Keratinocyte (primary cell): ENCODE measurements at regions not wholly inside any gene's neighbourhood (a gene's known extent, or its start where the extent isn't known, plus 50 kb on each side); places are given as distances from the start of the nearest gene placed in this dataset.

Experiments used
- DNase-seq: peaks from one replicate; pipeline ENCODE4 v3.0.0-alpha.2; 2011; ENCODE audit warnings: low read depth, missing footprints, low spot score
- FAIRE-seq: peaks from 2 replicates; lab custom pipeline; 2011; peaks lifted over from hg19 to GRCh38; lab: Jason Lieb, UNC
- H2AFZ ChIP-seq: 2 replicates; pipeline ENCODE4 v1.6.0; 2012; ENCODE audit warnings: low read length, control low read depth, inconsistent platforms; ENCODE audit not compliant: control insufficient read depth
- H3K27ac ChIP-seq: 2 replicates; pipeline ENCODE4 v1.5.1; 2011; ENCODE audit warnings: low read length; ENCODE audit not compliant: control insufficient read depth, insufficient read depth
- H3K27me3 ChIP-seq: 3 replicates; pipeline ENCODE4 v1.6.0; 2011; ENCODE audit warnings: low read length; ENCODE audit not compliant: control insufficient read depth, insufficient read depth; ENCODE audit errors: extremely low read depth
- H3K36me3 ChIP-seq, 2 experiments: 2 replicates in 1 of 2; 3 replicates in 1 of 2; pipeline ENCODE4 v1.5.1; 2011; ENCODE audit warnings: low read length in 2 of 2, mild to moderate bottlenecking in 1 of 2; ENCODE audit not compliant: control insufficient read depth in 2 of 2, insufficient read depth in 2 of 2; ENCODE audit errors: extremely low read depth in 1 of 2
- H3K4me1 ChIP-seq: 3 replicates; pipeline ENCODE4 v1.5.1; 2011; ENCODE audit warnings: low read length; ENCODE audit not compliant: control insufficient read depth, insufficient read depth; ENCODE audit errors: extremely low read depth
- H3K4me2 ChIP-seq: 3 replicates; pipeline ENCODE4 v1.6.0; 2011; ENCODE audit warnings: low read depth, low read length; ENCODE audit not compliant: control insufficient read depth, insufficient read depth; ENCODE audit errors: extremely low read depth
- H3K4me3 ChIP-seq, 3 experiments: fragments of 200-600 bp in 1 of 3; sonication (generic) in 1 of 3; 2 replicates in 2 of 3; 3 replicates in 1 of 3; pipeline ENCODE4 v1.5.1; 2011 to 2016; ENCODE audit warnings: low read length in 3 of 3, mild to moderate bottlenecking in 3 of 3, control low read depth in 2 of 3, inconsistent platforms in 1 of 3, low read depth in 1 of 3, mixed read lengths in 1 of 3, mixed run types in 1 of 3, moderate library complexity in 1 of 3; ENCODE audit not compliant: control insufficient read depth in 2 of 3, insufficient read depth in 2 of 3; ENCODE audit errors: extremely low read depth in 1 of 3
- H3K79me2 ChIP-seq: 2 replicates; pipeline ENCODE4 v1.6.0; 2012; ENCODE audit warnings: low read length; ENCODE audit not compliant: control insufficient read depth, insufficient read depth
- H3K9ac ChIP-seq: 3 replicates; pipeline ENCODE4 v1.6.0; 2011; ENCODE audit warnings: low read length; ENCODE audit not compliant: control insufficient read depth, insufficient read depth; ENCODE audit errors: extremely low read depth
- H3K9me1 ChIP-seq: 3 replicates; pipeline ENCODE4 v1.6.0; 2011; ENCODE audit warnings: low read length; ENCODE audit not compliant: control insufficient read depth, insufficient read depth; ENCODE audit errors: extremely low read depth
- H3K9me3 ChIP-seq: 2 replicates; pipeline ENCODE4 v1.5.1; 2012; ENCODE audit warnings: low read depth, low read length; ENCODE audit not compliant: control insufficient read depth
- H4K20me1 ChIP-seq: 3 replicates; pipeline ENCODE4 v1.6.0; 2011; ENCODE audit warnings: low read length; ENCODE audit not compliant: control insufficient read depth, insufficient read depth; ENCODE audit errors: extremely low read depth
- CTCF ChIP-seq, 3 experiments: IDR thresholded peaks in 1 of 3; conservative IDR thresholded peaks in 1 of 3; optimal IDR thresholded peaks in 1 of 3; 2 replicates in 2 of 3; 3 replicates in 1 of 3; pipeline versions ENCODE3 to v1.5.1; 2011; ENCODE audit warnings: low read length in 3 of 3, mild to moderate bottlenecking in 3 of 3, moderate library complexity in 2 of 3, control low read depth in 1 of 3, inconsistent platforms in 1 of 3; ENCODE audit not compliant: insufficient read depth in 2 of 3; ENCODE audit errors: extremely low read depth in 1 of 3
- EZH2 ChIP-seq: IDR thresholded peaks from one replicate; pipeline ENCODE4 v1.6.1; 2012; ENCODE audit warnings: inconsistent platforms, mild to moderate bottlenecking, low read length, moderate library complexity
- dilution Hi-C: fragments of 300-500 bp; cut with MboI; formaldehyde crosslinking; loops from one replicate; pipeline ENCODE4 v1.7.0; 2020; ENCODE audit warnings: low sequenced_read_pairs; ENCODE audit not compliant: extremely low pct_ligation_motif_present

GRCh38 chr5:130541617-130542221 lies 623.3 kb downstream of the HINT1 start:
- H3K27ac ChIP-seq = peak overlapping the region; percentile 21
- H3K9me1 ChIP-seq = no peaks in the 10 kb centered on the region
- no peaks in the 10 kb centered on the region for H3K79me2 ChIP-seq
- H3K27me3 ChIP-seq = no peaks in the 10 kb centered on the region
- H3K4me2 ChIP-seq = peak overlapping the region; percentile 17
- no peak overlapping the region for H3K9ac ChIP-seq
- no peak for DNase-seq
- TF ChIP-seq CTCF (optimal IDR thresholded peaks at IDR 0.05 in 1 of 3, IDR thresholded peaks at IDR 0.05 in 1 of 3, conservative IDR thresholded peaks at IDR 0.05 in 1 of 3; ENCODE audit: extremely low read depth in 1 of 3, insufficient read depth in 2 of 3, low read length in 3 of 3) = no peak
- TF ChIP-seq EZH2 = no peak
- peaks cover 7% of the 10 kb centered on the region for H3K9me3 ChIP-seq
- no peak overlapping the region for H3K4me3 ChIP-seq
- H2AFZ ChIP-seq = peak overlapping the region; percentile 41
- dilution Hi-C loops = no loop called here
- FAIRE-seq = peak; percentile 75
- H4K20me1 ChIP-seq = no peaks in the 10 kb centered on the region
- peaks cover 21% of the 10 kb centered on the region for H3K4me1 ChIP-seq
- H3K36me3 ChIP-seq = no peaks in the 10 kb centered on the region

- Histone ChIP-seq H2AFZ (peak overlapping the region; percentile 27), H3K4me1 (peaks cover 4% of the 10 kb centered on the region), H4K20me1 (no peaks in the 10 kb centered on the region), H3K36me3 (no peaks in the 10 kb centered on the region), H3K4me3 (no peak overlapping the region), H3K79me2 (no peaks in the 10 kb centered on the region), H3K4me2 (no peak overlapping the region), H3K9me1 (no peaks in the 10 kb centered on the region), H3K27me3 (no peaks in the 10 kb centered on the region), H3K27ac (no peak overlapping the region), H3K9ac (no peak overlapping the region), H3K9me3 (no peaks in the 10 kb centered on the region)
- DNase-seq (no peak), FAIRE-seq (no peak)
- TF ChIP-seq EZH2 (no peak), CTCF (optimal IDR thresholded peaks at IDR 0.05 in 1 of 3, IDR thresholded peaks at IDR 0.05 in 1 of 3, conservative IDR thresholded peaks at IDR 0.05 in 1 of 3; ENCODE audit: extremely low read depth in 1 of 3, insufficient read depth in 2 of 3, low read length in 3 of 3) (no peak)
- dilution Hi-C loops = no loop called here
Measured at GRCh38 chr5:130536691-130537090, 628.4 kb downstream of the HINT1 start.
